NB4 (cell line): ENCODE measurements at regions not wholly inside any gene's neighbourhood (a gene's known extent, or its start where the extent isn't known, plus 50 kb on each side); places are given as distances from the start of the nearest gene placed in this dataset.

Source experiments
- CTCF ChIP-seq: IDR thresholded peaks from one replicate; pipeline ENCODE4 v1.5.1; 2012; ENCODE audit warnings: low read depth, low read length
- MAX ChIP-seq: IDR thresholded peaks from 2 replicates; pipeline ENCODE4 v1.6.1; 2011; ENCODE audit warnings: low read depth, low read length
- MYC ChIP-seq: IDR thresholded peaks from 2 replicates; pipeline ENCODE4 v1.6.1; 2011; ENCODE audit warnings: low read depth, low read length
- POLR2A ChIP-seq: IDR thresholded peaks from 2 replicates; pipeline ENCODE4 v1.6.1; 2011; ENCODE audit warnings: mild to moderate bottlenecking; ENCODE audit not compliant: insufficient read length; ENCODE audit errors: extremely low read depth

GRCh38 chrX:10989386-10989785, 121.7 kb upstream of the HCCS start:
- no peak for TF ChIP-seq POLR2A
- no peak for TF ChIP-seq CTCF
- no peak for TF ChIP-seq MAX
- no peak for TF ChIP-seq MYC
